RPMI8226 (cell line): ENCODE measurements at regions not wholly inside any gene's neighbourhood (a gene's known extent, or its start where the extent isn't known, plus 50 kb on each side); places are given as distances from the start of the nearest gene placed in this dataset.
"Not testable (repeated sequence)": the region's sequence is repeated elsewhere in the genome, so short reads cannot be mapped to it uniquely, and the experiment has no call there.

ENCODE experiments used
- DNase-seq: peaks from one replicate; pipeline ENCODE4 v3.0.0-alpha.2; 2015

DNA sequence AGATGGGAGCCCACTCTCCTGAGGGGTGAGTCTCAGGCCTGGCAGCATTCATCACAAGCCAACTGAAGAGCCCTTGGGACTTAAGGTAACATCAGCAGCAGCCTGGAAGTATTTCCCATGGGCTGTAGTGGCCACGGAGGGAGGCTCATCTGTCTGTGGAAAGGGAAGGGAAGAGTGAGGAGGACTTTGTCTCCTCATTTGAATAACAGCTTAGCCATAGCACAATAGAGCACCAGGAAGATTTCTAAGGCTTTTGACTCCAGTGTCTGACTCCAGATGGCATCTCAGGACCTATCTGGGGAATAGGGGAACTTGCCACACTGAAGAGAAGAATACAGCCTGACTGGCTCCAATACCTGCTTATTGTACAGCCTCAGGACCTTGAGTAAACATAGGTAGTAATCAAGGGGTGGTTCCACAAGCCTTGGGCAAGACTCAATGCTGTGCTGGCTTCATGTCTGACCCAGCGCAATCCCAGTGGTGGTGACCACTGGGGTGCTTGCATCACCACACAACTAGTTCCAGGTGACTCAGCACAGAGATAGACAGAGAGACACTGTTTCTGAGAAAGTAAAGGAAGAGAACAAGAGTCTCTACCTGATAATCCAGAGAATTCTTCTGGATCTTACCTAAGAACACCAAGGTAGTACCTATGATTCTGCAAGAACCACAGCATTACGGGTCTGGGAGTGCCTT is 510.5 kb upstream of the CCDC179 start:
- no peak for DNase-seq

- no peak for DNase-seq
These were observed 517.6 kb upstream of the CCDC179 start for GRCh38 chr11:23377909-23378308.

GRCh38 chr11:23391031-23391430 is 530.8 kb upstream of the CCDC179 start:
- DNase-seq = no peak

DNA sequence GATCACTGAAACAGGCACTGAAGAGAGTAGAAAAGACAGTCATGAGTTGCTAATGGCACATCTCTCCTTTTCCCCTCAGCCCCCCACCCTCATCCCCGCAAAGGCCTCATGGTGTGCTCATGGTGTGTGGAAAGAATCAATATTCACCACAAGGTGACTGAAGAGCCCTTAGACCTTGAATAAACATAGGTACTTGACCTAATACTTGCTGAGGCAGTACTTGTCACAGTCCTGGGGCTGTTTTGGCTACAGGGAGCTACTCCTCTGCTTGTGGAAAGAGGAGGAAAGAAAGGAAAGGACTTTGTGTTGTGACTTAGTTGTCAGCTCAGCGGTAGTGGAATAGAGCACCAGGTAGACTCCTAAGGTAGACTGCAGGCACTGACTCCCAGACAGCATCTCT is 537.8 kb upstream of the CCDC179 start:
- DNase-seq = no peak

- DNase-seq = no peak
These were observed 539.7 kb upstream of the CCDC179 start for GRCh38 chr11:23399995-23400394.

DNA sequence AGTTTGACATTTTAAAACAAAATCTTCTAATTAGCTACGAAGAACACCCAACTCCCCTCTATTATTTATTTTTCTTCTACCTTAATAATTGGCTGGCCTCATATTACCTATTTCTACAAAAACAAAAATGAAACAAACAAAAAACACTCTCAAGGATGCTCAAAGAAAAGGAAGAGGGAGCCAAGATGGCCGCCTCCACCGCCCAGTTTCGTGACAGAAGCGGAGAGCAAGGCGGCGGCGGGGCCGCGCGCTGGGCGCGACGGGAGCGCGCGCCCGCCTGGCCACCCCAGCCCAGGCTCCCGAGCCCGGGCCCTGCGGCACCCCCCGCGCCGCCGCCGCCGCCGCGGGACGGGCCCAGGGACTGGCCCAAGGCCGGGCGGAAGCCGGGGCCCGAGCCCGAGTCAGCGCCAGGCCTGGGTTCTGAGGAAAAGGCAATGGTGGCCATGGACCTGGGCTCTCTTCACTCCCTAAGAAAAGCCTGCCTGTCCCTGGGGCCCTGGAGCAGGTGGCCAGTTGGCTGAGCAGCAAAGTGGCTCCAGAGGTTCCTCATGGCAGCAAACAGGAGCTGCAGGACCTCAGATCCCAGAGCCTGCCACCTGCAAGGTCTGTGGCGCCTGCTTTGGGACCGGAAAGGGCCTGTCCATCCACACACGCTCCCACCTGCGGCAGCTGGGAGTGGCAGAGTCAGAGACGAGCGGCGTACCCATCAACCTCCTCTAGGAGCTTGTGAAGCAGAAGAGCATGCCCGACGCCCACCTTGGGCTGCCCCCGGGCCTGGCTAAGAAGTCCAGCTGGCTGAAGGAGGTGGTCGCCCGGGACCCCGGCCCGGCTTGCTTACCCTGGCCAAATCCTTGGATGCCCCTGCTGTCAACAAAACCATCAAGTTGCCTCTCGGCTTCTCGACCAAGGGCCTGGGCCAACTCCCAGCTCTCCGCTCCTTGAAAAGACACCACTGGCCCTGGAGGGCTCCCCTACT is 543.2 kb upstream of the CCDC179 start:
- no peak for DNase-seq

DNA sequence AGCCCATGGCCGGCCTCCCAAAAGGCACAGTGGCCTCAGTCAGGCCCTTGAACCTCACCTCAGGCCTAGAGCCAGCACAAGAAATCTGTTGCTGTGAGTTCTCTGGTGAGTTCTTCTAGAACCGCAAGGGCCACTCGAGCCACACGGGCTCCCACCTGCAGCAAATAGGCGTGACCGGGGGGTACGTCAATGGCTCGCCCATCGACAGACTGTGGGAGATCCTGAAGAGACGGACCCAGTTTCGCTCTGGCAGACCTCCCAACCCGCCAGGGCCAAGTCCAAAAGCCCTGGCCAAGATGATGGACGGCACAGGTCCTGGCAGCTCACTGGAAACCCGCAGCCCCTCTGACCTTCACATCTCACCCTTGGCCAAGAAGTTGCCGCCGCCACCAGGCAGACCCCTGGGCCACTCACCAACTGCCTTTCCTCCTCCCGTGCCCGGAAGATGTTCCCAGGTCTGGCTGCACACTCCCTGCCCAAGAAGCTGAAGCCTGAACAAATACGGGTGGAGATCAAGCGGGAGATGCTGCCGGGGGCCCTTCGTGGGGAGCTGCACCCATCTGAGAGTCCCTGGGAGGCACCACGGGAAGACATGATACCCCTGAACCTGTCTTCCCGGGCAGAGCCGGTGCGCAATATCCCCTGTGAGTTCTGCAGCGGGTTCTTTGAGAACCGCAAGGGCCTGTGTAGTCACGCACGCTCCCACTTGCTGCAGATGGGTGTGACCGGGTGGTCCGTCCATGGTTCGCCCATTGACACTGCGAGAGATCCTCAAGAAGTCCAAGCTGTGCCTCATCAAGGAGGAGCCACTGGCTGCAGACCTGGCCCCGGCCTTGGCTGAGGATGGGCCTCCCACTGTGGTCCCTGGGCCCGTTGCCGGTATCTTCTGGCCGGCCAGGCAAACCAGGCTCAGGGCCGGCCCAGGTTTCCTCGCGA is 544.2 kb upstream of the CCDC179 start:
- no peak for DNase-seq

DNA sequence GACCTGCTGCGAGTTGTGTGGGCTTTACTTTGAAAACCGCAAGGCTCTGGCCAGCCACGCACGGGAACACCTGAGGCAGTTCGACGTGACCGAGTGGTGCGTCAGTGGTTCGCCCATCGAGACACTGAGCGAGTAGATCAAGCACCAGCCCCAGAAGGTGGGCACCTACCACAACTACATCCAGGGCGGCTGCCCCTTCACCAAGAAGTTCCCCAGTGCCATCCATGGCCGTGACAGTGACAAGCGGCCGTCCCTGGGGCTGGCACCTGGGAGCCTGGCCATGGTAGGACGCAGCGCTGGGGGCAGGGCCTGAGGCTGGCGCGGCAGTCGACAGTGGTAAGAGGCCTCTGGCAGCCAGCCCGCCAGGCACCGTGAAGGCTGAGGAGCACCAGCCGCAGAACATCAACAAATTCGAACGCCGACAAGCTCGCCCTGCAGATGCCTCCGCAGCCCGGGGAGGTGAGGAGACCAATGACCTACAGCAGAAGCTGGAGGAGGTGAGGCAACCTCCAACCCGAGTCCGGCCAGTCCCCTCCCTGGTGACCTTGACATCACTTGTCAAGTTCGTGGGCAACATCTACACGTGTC is 545.2 kb upstream of the CCDC179 start:
- DNase-seq = no peak

DNA sequence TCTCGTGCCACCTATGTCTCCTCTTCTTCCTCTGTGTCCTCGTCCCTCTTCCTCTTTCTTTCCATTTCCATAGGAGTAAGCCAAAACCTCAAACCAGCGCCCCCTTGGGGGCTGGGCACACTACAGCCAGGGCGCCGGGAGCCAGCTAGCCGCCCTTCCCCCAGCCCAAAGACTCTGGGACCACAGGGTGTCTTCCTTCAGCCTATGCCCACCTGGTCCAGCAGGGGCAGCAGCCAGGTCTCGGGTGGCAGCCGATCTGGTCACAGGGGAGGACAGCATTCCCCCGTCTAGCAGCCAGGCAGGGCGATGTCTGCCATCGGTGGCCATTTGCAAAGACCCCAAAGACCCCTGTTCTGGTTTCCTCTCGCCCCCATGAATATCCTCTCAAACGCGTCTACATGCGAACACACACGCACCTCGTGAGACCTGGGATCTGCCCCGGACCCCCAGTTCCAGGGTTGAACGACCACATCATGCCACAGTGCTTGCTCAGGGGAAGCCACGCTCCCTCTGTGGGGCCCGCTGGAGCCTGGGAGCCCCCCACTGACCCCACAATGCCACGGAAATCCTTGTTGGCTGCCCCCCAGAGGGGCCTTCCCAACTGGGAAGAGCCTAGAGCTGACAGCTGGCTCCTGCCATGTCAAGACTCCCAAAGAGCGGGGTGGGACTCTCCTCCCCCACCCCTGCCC is 546.0 kb upstream of the CCDC179 start:
- DNase-seq = no peak

DNA sequence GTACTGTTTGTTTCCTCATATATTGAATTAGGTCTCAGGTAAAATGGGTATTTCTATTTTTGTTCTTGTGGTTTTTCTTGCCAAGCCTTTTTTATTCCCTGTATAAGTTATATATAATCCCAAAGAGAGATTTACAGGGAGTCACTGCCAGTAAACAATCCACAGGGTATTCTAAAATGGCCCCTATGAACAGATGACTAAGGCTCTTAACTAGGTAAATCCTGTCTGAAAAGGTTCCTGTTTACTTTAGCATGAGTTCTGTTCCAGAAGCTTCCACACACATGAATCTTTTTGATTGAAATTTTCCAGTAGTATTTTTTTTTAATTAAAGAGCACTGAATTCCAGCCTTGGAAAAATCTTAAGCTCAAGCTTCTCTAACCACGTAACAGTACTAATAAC is 552.8 kb upstream of the CCDC179 start:
- DNase-seq = no peak

DNA sequence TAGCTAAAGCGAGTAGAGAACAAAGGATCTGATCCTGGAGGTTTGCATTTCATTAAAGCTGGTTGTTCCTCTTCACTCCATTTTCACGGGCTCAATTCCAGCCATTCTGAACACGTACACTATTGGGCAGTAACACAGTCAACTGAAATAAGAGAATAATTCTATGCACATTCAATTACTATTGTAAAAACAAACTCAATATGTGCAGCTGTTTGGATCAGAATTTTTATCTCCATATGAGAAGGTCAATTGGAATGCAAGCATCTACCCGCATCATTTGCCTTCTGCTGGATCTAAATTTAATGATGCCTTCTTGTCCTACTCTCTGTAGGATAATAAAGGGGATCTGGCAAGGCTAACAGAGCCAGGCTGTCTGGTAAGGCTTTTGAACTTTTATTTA is 562.8 kb upstream of the CCDC179 start:
- no peak for DNase-seq

DNA sequence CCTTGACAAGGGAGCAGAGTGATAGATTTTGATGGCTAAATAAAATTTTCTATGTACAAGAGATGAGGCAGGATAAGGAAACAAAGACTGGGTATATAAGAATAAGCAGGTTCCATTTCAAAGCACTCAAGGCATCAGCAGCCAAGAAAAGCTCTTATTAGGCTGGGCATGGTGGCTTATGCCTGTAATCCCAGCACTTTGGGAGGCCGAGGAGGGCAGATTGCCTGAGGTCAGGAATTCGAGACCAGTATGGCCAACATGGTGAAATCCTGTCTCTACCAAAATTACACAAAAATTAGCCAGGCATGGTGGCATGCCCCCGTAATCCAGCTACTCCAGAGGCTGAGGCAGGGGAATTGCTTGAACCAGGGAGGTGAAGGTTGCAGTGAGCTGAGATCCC is 563.4 kb upstream of the CCDC179 start:
- DNase-seq = no peak

DNA sequence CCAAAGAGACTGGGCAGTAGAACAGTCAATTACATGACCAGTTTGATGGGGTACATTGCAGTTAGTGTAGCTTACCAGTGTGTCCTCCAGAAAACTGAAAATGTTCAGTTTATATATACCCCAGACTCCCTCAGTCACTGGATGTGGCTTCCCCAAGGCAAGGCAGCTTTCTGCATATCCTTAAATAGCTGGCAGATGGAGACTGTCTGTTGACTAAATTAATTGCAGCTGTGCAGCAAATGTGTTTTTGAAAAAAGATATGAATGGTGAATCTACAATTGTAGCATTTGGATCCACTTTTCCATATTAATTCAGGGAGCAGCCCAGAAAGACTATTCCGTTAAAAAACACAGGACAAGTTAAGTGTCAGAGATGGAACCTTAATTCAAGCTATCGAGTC is 565.1 kb upstream of the CCDC179 start:
- no peak for DNase-seq

- DNase-seq = no peak
These were observed 569.3 kb upstream of the CCDC179 start for GRCh38 chr11:23429569-23429968.

DNA sequence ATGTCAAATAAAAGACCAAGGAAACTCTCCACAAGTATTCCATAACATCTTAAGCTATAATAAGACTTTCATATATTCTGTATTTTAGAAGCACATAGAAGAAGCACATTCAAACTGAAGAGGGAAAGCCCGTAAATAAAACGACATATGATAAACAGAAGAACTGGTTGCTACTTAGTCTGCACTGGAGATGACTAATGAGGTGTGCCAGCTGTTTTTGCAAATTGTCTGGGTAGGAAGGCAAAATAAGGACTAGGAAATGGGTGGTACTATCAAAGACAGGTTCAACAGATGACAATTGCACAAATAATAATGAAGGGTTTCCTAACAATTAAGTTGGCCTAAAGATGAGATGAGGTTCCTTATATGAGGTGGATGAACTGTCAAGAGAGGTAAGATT is 593.2 kb upstream of the CCDC179 start:
- no peak for DNase-seq

DNA sequence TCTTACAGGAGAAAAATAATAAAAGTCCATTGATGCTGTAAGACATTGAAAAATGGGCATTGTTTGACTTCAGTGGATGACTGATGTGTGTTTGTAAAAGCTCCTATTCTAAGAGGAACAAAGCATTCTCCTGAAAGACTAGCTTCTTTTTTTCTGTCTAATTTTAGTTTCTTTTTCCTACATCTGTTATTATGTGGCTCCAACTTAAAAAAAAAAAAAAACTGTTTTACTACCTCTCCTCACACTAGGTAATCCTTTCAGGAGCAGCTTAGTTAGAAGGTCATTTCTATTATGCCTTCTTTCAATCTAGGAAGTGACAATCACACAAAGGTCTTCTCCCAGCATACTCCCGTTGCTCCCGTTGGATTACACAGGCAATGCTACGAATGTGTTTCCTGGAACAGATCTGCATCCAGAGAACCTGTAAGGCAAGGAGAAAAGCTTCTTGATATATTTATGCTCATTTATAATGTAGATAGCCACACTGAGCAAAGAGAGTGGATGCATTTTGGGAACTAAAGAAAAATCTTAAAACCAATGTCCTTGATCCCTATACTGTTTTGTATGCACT is 595.1 kb upstream of the CCDC179 start:
- no peak for DNase-seq

DNA sequence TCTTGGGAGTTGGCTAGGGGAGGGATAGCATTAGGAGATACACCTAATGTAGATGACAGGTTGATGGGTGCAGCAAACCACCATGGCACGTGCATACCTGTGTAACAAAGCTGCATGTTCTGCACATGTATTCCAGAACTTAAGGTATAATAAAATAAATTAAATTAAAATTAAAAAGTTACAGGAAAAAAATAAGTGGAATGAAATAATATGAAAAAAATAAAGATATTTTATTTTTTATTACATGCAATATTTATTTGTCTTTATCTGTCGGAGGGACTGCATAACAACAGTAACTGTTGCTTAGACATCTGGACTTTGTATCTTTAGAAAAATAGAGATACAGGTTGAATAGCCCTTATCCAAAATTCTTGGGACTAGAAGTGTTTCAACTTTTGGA is 597.4 kb upstream of the CCDC179 start:
- no peak for DNase-seq

GRCh38 chr11:23471878-23472277 is 611.6 kb upstream of the CCDC179 start:
- DNase-seq = no peak

DNA sequence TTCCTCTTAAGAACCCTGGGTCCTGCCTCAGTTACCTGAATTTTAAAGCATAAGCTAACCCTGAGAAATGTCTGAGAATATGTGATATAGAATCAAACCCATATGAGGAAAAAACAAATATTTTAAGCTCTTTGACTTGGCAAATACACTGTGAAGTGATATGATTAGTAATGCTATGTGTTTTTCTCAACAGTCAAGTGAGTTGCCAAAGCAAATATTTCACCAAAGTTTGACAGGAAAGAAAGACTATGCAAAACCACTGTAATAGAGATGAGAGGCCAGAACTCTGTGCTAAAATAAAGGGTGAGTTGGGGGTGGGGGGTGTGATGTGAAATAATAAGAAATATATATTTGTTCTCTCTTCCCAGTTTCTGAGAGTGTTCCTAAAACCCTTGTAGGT is 613.5 kb upstream of the CCDC179 start:
- DNase-seq = no peak

DNA sequence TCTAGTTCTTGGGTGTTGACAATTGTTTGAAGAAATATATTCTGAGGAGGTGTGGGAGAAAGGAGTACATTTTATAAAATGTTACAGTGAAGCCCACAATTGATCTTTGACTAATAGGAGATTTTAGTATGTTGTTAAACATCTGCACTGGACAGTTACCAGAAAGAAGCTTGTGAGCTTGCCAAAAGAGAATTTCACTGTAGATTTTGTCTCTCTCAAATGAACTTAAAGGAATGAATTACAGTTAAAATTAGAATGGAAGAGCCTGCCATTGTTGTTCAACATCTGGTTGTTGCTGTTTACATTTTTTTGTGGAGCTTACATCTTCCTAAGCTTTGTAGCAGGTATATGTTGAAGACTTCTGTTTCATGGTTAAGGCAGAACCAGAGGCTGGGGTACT is 620.5 kb upstream of the CCDC179 start:
- DNase-seq = no peak

- not testable (repeated sequence) for DNase-seq
These were observed 623.9 kb upstream of the CCDC179 start for GRCh38 chr11:23484146-23484545.

GRCh38 chr11:23484618-23485017 is 624.3 kb upstream of the CCDC179 start:
- not testable (repeated sequence) for DNase-seq
